PC-9 (cell line): ENCODE measurements at regions not wholly inside any gene's neighbourhood (a gene's known extent, or its start where the extent isn't known, plus 50 kb on each side); places are given as distances from the start of the nearest gene placed in this dataset.

Source experiments
- CTCF ChIP-seq: fragments of 200-600 bp; sonication (generic); conservative IDR thresholded peaks from 2 replicates; pipeline ENCODE4 v1.6.1; 2017; ENCODE audit warnings: mixed run types, antibody characterized with exemption, mild to moderate bottlenecking, moderate library complexity
- EZH2 ChIP-seq: fragments of 200-600 bp; sonication (generic); IDR thresholded peaks from 2 replicates; pipeline ENCODE4 v1.8.0; 2017; ENCODE audit warnings: antibody characterized with exemption, low read depth

DNA sequence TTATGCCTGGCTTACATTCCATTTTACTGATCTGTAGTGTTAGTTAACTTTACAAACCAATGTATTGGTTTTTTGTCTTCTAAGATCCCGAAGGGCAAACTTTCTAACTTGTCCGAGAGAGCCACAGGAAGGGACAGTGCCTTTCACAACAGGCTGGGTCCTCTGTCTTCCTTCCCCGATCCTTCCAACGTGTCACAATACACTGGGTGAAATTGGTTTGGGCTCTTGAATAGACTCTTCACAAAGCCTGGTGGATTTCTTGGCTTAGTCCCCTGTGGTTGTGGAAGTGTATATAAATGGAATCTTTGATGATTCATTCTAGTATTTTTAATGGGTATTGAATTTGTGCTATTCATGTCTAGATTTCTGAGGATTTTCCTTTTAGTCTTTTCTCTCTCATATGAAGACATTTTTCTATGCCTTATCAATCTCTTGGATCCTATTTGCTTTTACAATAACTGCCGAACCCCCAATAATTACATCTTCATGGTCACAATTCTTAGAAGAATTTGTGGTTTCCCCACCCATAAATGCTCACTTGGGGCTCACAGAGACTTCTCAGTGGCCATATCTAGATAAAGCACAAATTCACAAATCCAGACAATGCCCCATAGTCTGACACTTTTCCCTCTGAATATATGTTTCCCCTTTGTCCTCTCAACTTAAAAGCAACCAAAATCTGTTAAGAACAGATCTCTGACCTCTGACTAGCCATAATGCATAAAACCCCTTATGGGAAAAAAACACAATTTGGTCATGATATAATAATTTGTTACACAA is 107.7 kb downstream of the MTRR start:
- TF ChIP-seq CTCF (no peak), EZH2 (no peak)
